IMR-90 (cell line): ENCODE measurements at regions not wholly inside any gene's neighbourhood (a gene's known extent, or its start where the extent isn't known, plus 50 kb on each side); places are given as distances from the start of the nearest gene placed in this dataset.

Experiments used
- MAFK ChIP-seq: IDR thresholded peaks from 2 replicates; pipeline ENCODE4 v1.6.1; 2012; ENCODE audit warnings: low read depth, low read length, improper control_type of control experiment
- NFE2L2 ChIP-seq: fragments of 150-350 bp; IDR thresholded peaks from 2 replicates; pipeline ENCODE4 v1.6.1; 2016; ENCODE audit warnings: low read depth, mild to moderate bottlenecking, low read length
- RAD21 ChIP-seq: IDR thresholded peaks from 2 replicates; pipeline ENCODE4 v1.6.1; 2012; ENCODE audit warnings: low read length, improper control_type of control experiment

- TF ChIP-seq RAD21 (peak; percentile 36), MAFK (no peak; the same call in 1 of the 2 replicates), NFE2L2 (peak; percentile 46; the same call in 1 of the 2 replicates)
These were observed 116.6 kb downstream of the MRPL14 start (continued) for GRCh38 chr6:44010411-44011349.
